SK-N-SH (cell line): ENCODE measurements at regions not wholly inside any gene's neighbourhood (a gene's known extent, or its start where the extent isn't known, plus 50 kb on each side); places are given as distances from the start of the nearest gene placed in this dataset.

ENCODE experiments used
- CTCF ChIA-PET: fragments of 300-600, 350-600 bp; formaldehyde crosslinking; extraction: SDS; loops from one replicate; lab custom pipeline; 2021; lab: Yijun Ruan, JAX
- POLR2A ChIA-PET: fragments of 350-600 bp; sonication (Branson Sonifier 250); formaldehyde crosslinking; extraction: SDS; loops from one replicate; lab custom pipeline; 2020; ENCODE audit warnings: antibody characterized with exemption, inconsistent platforms; lab: Yijun Ruan, JAX
- DNase-seq: peaks from one replicate; pipeline ENCODE4 v3.0.0; 2012
- H2AFZ ChIP-seq: fragments of 200-600 bp; sonication (generic); 2 replicates; pipeline ENCODE4 v1.8.1; 2016; ENCODE audit warnings: antibody characterized with exemption, mild to moderate bottlenecking, low read depth
- H3F3A ChIP-seq: fragments of 200-600 bp; sonication (generic); replicated peaks from 2 replicates; pipeline ENCODE3; 2016; ENCODE audit warnings: antibody characterized with exemption, mild to moderate bottlenecking; ENCODE audit not compliant: insufficient read depth
- H3K27ac ChIP-seq, 2 experiments: fragments of 200-500 bp in 1 of 2; fragments of 200-600 bp in 1 of 2; sonication (Bioruptor generic) in 1 of 2; sonication (generic), shearing (Covaris generic) in 1 of 2; 2 replicates each; pipeline versions ENCODE4 v1.5.1 to v1.6.1; 2014 to 2016; ENCODE audit warnings: low read depth in 2 of 2, inconsistent platforms in 1 of 2, low read length in 1 of 2, mild to moderate bottlenecking in 1 of 2, mixed read lengths in 1 of 2
- H3K27me3 ChIP-seq: fragments of 200-600 bp; sonication (generic), shearing (Covaris generic); 2 replicates; pipeline ENCODE4 v1.6.1; 2016; ENCODE audit warnings: mixed run types; ENCODE audit not compliant: insufficient read depth
- H3K36me3 ChIP-seq, 2 experiments: fragments of 200-500 bp in 1 of 2; fragments of 200-600 bp in 1 of 2; sonication (Bioruptor generic) in 1 of 2; sonication (generic) in 1 of 2; replicated peaks in 1 of 2; 2 replicates each; pipeline versions ENCODE3 to v1.5.1; 2014 to 2016; ENCODE audit warnings: low read length in 1 of 2, mild to moderate bottlenecking in 1 of 2; ENCODE audit not compliant: insufficient read depth in 2 of 2, control insufficient read depth in 1 of 2
- H3K4me1 ChIP-seq, 2 experiments: fragments of 200-500 bp in 1 of 2; fragments of 200-600 bp in 1 of 2; sonication (Bioruptor generic) in 1 of 2; sonication (generic), shearing (Covaris generic) in 1 of 2; 2 replicates each; pipeline versions ENCODE4 v1.5.1 to v1.6.1; 2014 to 2016; ENCODE audit warnings: low read depth in 1 of 2, low read length in 1 of 2, mixed run types in 1 of 2; ENCODE audit not compliant: insufficient read depth in 2 of 2, control insufficient read depth in 1 of 2
- H3K4me2 ChIP-seq: fragments of 200-600 bp; sonication (generic), shearing (Covaris generic); 2 replicates; pipeline ENCODE4 v1.6.1; 2017; ENCODE audit warnings: mixed run types
- H3K4me3 ChIP-seq, 2 experiments: fragments of 200-500 bp in 1 of 2; fragments of 200-600 bp in 1 of 2; sonication (Bioruptor generic) in 1 of 2; sonication (generic), shearing (Covaris generic) in 1 of 2; 2 replicates each; pipeline versions ENCODE4 v1.5.1 to v1.8.1; 2014 to 2016; ENCODE audit warnings: low read depth in 2 of 2, inconsistent platforms in 1 of 2, low read length in 1 of 2, mild to moderate bottlenecking in 1 of 2, mixed read lengths in 1 of 2, moderate library complexity in 1 of 2
- H3K79me2 ChIP-seq: fragments of 200-600 bp; sonication (generic); 2 replicates; pipeline ENCODE4 v1.8.1; 2017; ENCODE audit warnings: mild to moderate bottlenecking; ENCODE audit not compliant: insufficient read depth
- H3K9ac ChIP-seq: fragments of 200-600 bp; sonication (generic); 2 replicates; pipeline ENCODE4 v1.6.1; 2017; ENCODE audit warnings: mixed run types
- H3K9me2 ChIP-seq: fragments of 200-600 bp; sonication (generic); 2 replicates; pipeline ENCODE4 v1.6.1; 2017; ENCODE audit warnings: mixed run types
- H3K9me3 ChIP-seq: fragments of 200-600 bp; sonication (generic); 2 replicates; pipeline ENCODE4 v1.6.1; 2017; ENCODE audit warnings: mixed run types, mild to moderate bottlenecking, moderate library complexity
- H4K20me1 ChIP-seq: fragments of 200-600 bp; sonication (generic); 2 replicates; pipeline ENCODE4 v1.6.1; 2017; ENCODE audit warnings: mild to moderate bottlenecking, mixed run types; ENCODE audit not compliant: insufficient read depth
- CTCF ChIP-seq: fragments of 200-600 bp; sonication (generic); IDR thresholded peaks from 2 replicates; pipeline ENCODE4 v1.6.1; 2017; ENCODE audit warnings: antibody characterized with exemption, mild to moderate bottlenecking, moderate library complexity
- EP300 ChIP-seq, 2 experiments: IDR thresholded peaks; 2 replicates each; pipeline versions ENCODE4 v1.4.0 to v1.6.1; 2012; ENCODE audit warnings: borderline replicate concordance in 1 of 2, low read depth in 1 of 2, low read length in 1 of 2
- EZH2phosphoT487 ChIP-seq: fragments of 200-600 bp; sonication (generic); IDR thresholded peaks from 2 replicates; pipeline ENCODE4 v1.6.1; 2017; ENCODE audit warnings: low read depth, mixed run types, mild to moderate bottlenecking, antibody characterized with exemption, moderate library complexity, borderline replicate concordance
- GABPA ChIP-seq: IDR thresholded peaks from 2 replicates; pipeline ENCODE4 v1.4.0; 2012; ENCODE audit warnings: low read depth, mild to moderate bottlenecking
- GATA2 ChIP-seq: sonication (generic); formaldehyde crosslinking; IDR thresholded peaks from 2 replicates; pipeline ENCODE4 v1.5.0; 2020; ENCODE audit warnings: mild to moderate bottlenecking, missing genetic modification reagents
- IRF3 ChIP-seq: fragments of 150-350 bp; IDR thresholded peaks from 2 replicates; pipeline ENCODE4 v1.6.1; 2016; ENCODE audit warnings: mild to moderate bottlenecking, low read depth, low read length
- MEF2A ChIP-seq: IDR thresholded peaks from 2 replicates; pipeline ENCODE4 v1.4.0; 2012; ENCODE audit warnings: low read depth, borderline replicate concordance
- NFIC ChIP-seq: IDR thresholded peaks from 2 replicates; pipeline ENCODE4 v1.4.0; 2012; ENCODE audit warnings: borderline replicate concordance
- RFX5 ChIP-seq: IDR thresholded peaks from 2 replicates; pipeline ENCODE4 v1.6.1; 2012; ENCODE audit warnings: mild to moderate bottlenecking, improper control_type of control experiment, low read length
- RXRA ChIP-seq: IDR thresholded peaks from 2 replicates; pipeline ENCODE4 v1.4.0; 2012; ENCODE audit warnings: low read depth, mild to moderate bottlenecking, borderline replicate concordance
- TAF1 ChIP-seq: IDR thresholded peaks from 2 replicates; pipeline ENCODE4 v1.6.1; 2012; ENCODE audit warnings: low read depth, mild to moderate bottlenecking, low read length, moderate library complexity, borderline replicate concordance
- YY1 ChIP-seq: IDR thresholded peaks from 2 replicates; pipeline ENCODE4 v1.4.0; 2012; ENCODE audit warnings: low read depth, mild to moderate bottlenecking
- WGBS: methylation state at CpG from one replicate; pipeline ENCODE4 v1.1.6; 2017; ENCODE audit warnings: low lambda C conversion rate; 5-methylcytosine and 5-hydroxymethylcytosine counted together
- TF ChIP-seq, protein P1 (sequence below): IDR thresholded peaks from 2 replicates; pipeline ENCODE4 v1.4.0; 2012; ENCODE audit warnings: low read depth, borderline replicate concordance
- TF ChIP-seq, protein P2 (sequence below): IDR thresholded peaks from 2 replicates; pipeline ENCODE4 v1.4.0; 2012; ENCODE audit warnings: low read depth
- TF ChIP-seq, protein P3 (sequence below): IDR thresholded peaks from 2 replicates; pipeline ENCODE4 v1.4.0; 2012; ENCODE audit warnings: low read depth, borderline replicate concordance

DNA sequence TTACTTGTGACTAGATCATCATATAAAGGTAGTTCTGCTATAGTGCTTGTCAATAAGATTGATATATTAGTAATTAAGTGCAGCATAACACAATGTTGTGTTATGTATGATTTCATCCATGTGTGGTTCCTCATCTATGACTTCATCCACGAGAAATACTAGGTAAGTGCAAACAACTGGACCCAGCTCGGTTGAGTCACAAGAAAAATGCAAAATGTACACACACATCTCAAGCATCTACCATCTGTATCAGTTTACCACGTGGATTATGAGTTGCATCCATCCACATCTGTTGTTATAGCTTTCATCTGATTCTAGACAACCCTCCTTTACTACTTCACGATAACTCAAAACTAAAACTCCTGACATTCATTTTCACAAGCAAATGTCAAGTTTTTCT lies 517.0 kb upstream of the CITED2 start (continued):
- TF ChIP-seq, protein P1, sequence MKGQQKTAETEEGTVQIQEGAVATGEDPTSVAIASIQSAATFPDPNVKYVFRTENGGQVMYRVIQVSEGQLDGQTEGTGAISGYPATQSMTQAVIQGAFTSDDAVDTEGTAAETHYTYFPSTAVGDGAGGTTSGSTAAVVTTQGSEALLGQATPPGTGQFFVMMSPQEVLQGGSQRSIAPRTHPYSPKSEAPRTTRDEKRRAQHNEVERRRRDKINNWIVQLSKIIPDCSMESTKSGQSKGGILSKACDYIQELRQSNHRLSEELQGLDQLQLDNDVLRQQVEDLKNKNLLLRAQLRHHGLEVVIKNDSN = no peak

DNA sequence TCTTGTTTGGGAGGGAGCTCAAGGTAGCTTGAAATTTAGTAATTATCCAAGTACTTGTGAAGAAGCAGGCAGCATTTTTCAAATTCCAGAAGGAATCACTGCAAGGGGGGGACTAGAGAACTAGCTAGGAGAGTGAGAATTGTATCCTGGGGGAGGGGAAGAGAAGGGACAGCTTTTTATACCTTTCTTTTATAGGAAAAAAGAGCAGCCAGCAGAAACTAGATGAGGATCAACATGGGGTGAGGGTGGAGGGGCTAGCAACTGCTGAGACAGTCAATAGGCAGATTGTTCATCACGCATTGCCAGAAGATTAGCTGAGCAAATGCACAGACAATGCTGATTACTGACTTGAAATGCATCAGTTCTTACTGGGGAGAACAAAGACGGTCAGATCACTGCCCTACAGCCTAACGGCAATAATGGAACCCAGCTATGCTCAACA lies 514.3 kb upstream of the CITED2 start:
- no peak overlapping the region for H3K27ac ChIP-seq
- no peak overlapping the region for H3K4me2 ChIP-seq
- CTCF ChIA-PET = interaction anchor here (0.8 to 1.7 kb wide), 4 partner anchors 9 to 552 kb away, joined by 3 to 5 read pairs (median 4); no protein-coding TSS in a partner anchor

More for the DNA sequence above, 514.3 kb upstream of the CITED2 start:
- Histone ChIP-seq H3K79me2 (no peaks in the 10 kb centered on the region), H3K4me3 (no peak overlapping the region), H3F3A (peaks cover 6% of the 10 kb centered on the region), H2AFZ (peak overlapping the region; percentile 51; the same call in 1 of the 2 replicates), H3K9ac (no peak overlapping the region), H3K9me3 (no peaks in the 10 kb centered on the region), H3K27me3 (no peaks in the 10 kb centered on the region), H3K9me2 (no peaks in the 10 kb centered on the region), H3K36me3 (no peaks in the 10 kb centered on the region), H4K20me1 (no peaks in the 10 kb centered on the region), H3K4me1 (peaks cover 0 to 11% of the 10 kb centered on the region in 2 experiments; a peak in 2 of 4 replicates)
- TF ChIP-seq RFX5 (no peak), MEF2A (no peak), TAF1 (no peak), GABPA (no peak), YY1 (no peak), GATA2 (no peak), EZH2phosphoT487 (no peak), IRF3 (no peak), CTCF (no peak), EP300 (IDR thresholded peaks at IDR 0.05; ENCODE audit: borderline replicate concordance in 1 of 2, low read depth in 1 of 2, low read length in 1 of 2) (no peak), NFIC (no peak), RXRA (no peak)
- TF ChIP-seq, protein P2, sequence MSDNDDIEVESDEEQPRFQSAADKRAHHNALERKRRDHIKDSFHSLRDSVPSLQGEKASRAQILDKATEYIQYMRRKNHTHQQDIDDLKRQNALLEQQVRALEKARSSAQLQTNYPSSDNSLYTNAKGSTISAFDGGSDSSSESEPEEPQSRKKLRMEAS = no peak
- TF ChIP-seq, protein P3, sequence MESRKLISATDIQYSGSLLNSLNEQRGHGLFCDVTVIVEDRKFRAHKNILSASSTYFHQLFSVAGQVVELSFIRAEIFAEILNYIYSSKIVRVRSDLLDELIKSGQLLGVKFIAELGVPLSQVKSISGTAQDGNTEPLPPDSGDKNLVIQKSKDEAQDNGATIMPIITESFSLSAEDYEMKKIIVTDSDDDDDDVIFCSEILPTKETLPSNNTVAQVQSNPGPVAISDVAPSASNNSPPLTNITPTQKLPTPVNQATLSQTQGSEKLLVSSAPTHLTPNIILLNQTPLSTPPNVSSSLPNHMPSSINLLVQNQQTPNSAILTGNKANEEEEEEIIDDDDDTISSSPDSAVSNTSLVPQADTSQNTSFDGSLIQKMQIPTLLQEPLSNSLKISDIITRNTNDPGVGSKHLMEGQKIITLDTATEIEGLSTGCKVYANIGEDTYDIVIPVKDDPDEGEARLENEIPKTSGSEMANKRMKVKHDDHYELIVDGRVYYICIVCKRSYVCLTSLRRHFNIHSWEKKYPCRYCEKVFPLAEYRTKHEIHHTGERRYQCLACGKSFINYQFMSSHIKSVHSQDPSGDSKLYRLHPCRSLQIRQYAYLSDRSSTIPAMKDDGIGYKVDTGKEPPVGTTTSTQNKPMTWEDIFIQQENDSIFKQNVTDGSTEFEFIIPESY = no peak
- DNase-seq = no peak
- 89% methylated on average over 3 of the region's 3 CpGs for WGBS
- POLR2A ChIA-PET = no interaction called here
